ENCODE measurements at regions not wholly inside any gene's neighbourhood (a gene's known extent, or its start where the extent isn't known, plus 50 kb on each side); places are given as distances from the start of the nearest gene placed in this dataset.

GRCh38 chr1:198079432-198079951 lies 77.3 kb upstream of the NEK7 start:
- no peak for TF ChIP-seq EZH2 (IDR thresholded peaks at IDR 0.05; ENCODE audit: borderline replicate concordance, low read depth, low read length, poor library complexity, severe bottlenecking)
- TF ChIP-seq CTCF (conservative IDR thresholded peaks at IDR 0.05; ENCODE audit: low read depth, low read length), result no peak
- intact Hi-C loops (cut with micrococcal nuclease; ENCODE audit: unreplicated experiment), result no loop called here

GRCh38 chr1:198082576-198082975 lies 74.2 kb upstream of the NEK7 start:
- H3K9me3 ChIP-seq (ENCODE audit: low read depth, low read length, poor library complexity, severe bottlenecking), result no peaks in the 10 kb centered on the region
- no peak overlapping the region for H3K4me3 ChIP-seq (ENCODE audit: low read depth, low read length, poor library complexity, severe bottlenecking)
- ChIA-PET CTCF (no interaction called here), POLR2A (ENCODE audit: low non-redundant PET) (no interaction called here)
- DNase-seq (ENCODE audit: low spot score), result no peak
- no peak overlapping the region for H3K27ac ChIP-seq (ENCODE audit: low read depth, low read length, poor library complexity, severe bottlenecking)
- no peaks in the 10 kb centered on the region for H3K36me3 ChIP-seq (ENCODE audit: insufficient read depth, low read length, poor library complexity, severe bottlenecking)
- intact Hi-C loops (cut with micrococcal nuclease; ENCODE audit: unreplicated experiment), result no loop called here
- no peaks in the 10 kb centered on the region for H3K4me1 ChIP-seq (ENCODE audit: insufficient read depth, low read length, poor library complexity, severe bottlenecking)
- H3K27me3 ChIP-seq (replicated peaks; ENCODE audit: insufficient read depth, low read depth, low read length, poor library complexity), result no peaks in the 10 kb centered on the region
- BruUV-seq (replicated peaks), result no TSS peak
- TF ChIP-seq EZH2 (IDR thresholded peaks at IDR 0.05; ENCODE audit: borderline replicate concordance, low read depth, low read length, poor library complexity, severe bottlenecking) (no peak), CTCF (conservative IDR thresholded peaks at IDR 0.05; ENCODE audit: low read depth, low read length) (no peak)

More at GRCh38 chr1:198079432-198079951, 77.3 kb upstream of the NEK7 start:
- H3K27ac ChIP-seq (ENCODE audit: low read depth, low read length, poor library complexity, severe bottlenecking), result no peak overlapping the region
- no peaks in the 10 kb centered on the region for H3K27me3 ChIP-seq (replicated peaks; ENCODE audit: insufficient read depth, low read depth, low read length, poor library complexity)
- no peaks in the 10 kb centered on the region for H3K9me3 ChIP-seq (ENCODE audit: low read depth, low read length, poor library complexity, severe bottlenecking)
- no peaks in the 10 kb centered on the region for H3K36me3 ChIP-seq (ENCODE audit: insufficient read depth, low read length, poor library complexity, severe bottlenecking)
- no TSS peak for BruUV-seq (replicated peaks)
- CTCF ChIA-PET, result no interaction called here
- H3K4me1 ChIP-seq (ENCODE audit: insufficient read depth, low read length, poor library complexity, severe bottlenecking), result no peaks in the 10 kb centered on the region
- POLR2A ChIA-PET (ENCODE audit: low non-redundant PET), result no interaction called here
- DNase-seq (ENCODE audit: low spot score), result no peak
- H3K4me3 ChIP-seq (ENCODE audit: low read depth, low read length, poor library complexity, severe bottlenecking), result no peak overlapping the region

GRCh38 chr1:198083549-198083948 lies 73.2 kb upstream of the NEK7 start:
- no peaks in the 10 kb centered on the region for H3K36me3 ChIP-seq (ENCODE audit: insufficient read depth, low read length, poor library complexity, severe bottlenecking)
- no peak for DNase-seq (ENCODE audit: low spot score)
- H3K9me3 ChIP-seq (ENCODE audit: low read depth, low read length, poor library complexity, severe bottlenecking), result no peaks in the 10 kb centered on the region
- H3K27ac ChIP-seq (ENCODE audit: low read depth, low read length, poor library complexity, severe bottlenecking), result no peak overlapping the region
- POLR2A ChIA-PET (ENCODE audit: low non-redundant PET), result no interaction called here
- intact Hi-C loops (cut with micrococcal nuclease; ENCODE audit: unreplicated experiment), result no loop called here
- CTCF ChIA-PET, result no interaction called here
- no peak for TF ChIP-seq CTCF (conservative IDR thresholded peaks at IDR 0.05; ENCODE audit: low read depth, low read length)
- no peak for TF ChIP-seq EZH2 (IDR thresholded peaks at IDR 0.05; ENCODE audit: borderline replicate concordance, low read depth, low read length, poor library complexity, severe bottlenecking)
- H3K27me3 ChIP-seq (replicated peaks; ENCODE audit: insufficient read depth, low read depth, low read length, poor library complexity), result no peaks in the 10 kb centered on the region
- no TSS peak for BruUV-seq (replicated peaks)
- no peaks in the 10 kb centered on the region for H3K4me1 ChIP-seq (ENCODE audit: insufficient read depth, low read length, poor library complexity, severe bottlenecking)
- H3K4me3 ChIP-seq (ENCODE audit: low read depth, low read length, poor library complexity, severe bottlenecking), result no peak overlapping the region
